Heart right ventricle (tissue), 16 donors: ENCODE measurements at regions not wholly inside any gene's neighbourhood (a gene's known extent, or its start where the extent isn't known, plus 50 kb on each side); places are given as distances from the start of the nearest gene placed in this dataset.
A peak's percentile ranks its signal among the peaks of the same experiment; 100 is the strongest.

Experiments used
- ATAC-seq, 8 donors: fragments of 200-7000 bp; cut with Tn5 transposase; one replicate each; pipeline ENCODE4 v1.9.1; 2020; ENCODE audit warnings: mild to moderate bottlenecking in 8 of 8, moderate library complexity in 8 of 8, moderate number of reproducible peaks in 1 of 8
- DNase-seq, 2 donors: peaks; one replicate each; pipeline ENCODE4 v3.0.0-alpha.2; 2020
- H3K27ac ChIP-seq, 10 donors: fragments of 200-600 bp; sonication (generic) in 2 of 10; one replicate each; pipeline versions ENCODE4 v1.5.0 to v1.8.0; 2020 to 2022; ENCODE audit warnings: mild to moderate bottlenecking in 3 of 10
- H3K27me3 ChIP-seq, 7 donors: fragments of 200-600 bp; one replicate each; pipeline ENCODE4 v1.8.0; 2021 to 2022; ENCODE audit warnings: mild to moderate bottlenecking in 2 of 7
- H3K36me3 ChIP-seq, 9 donors: fragments of 200-600 bp; sonication (generic) in 1 of 9; one replicate each; pipeline versions ENCODE4 v1.5.0 to v1.8.0; 2020 to 2022; ENCODE audit warnings: mild to moderate bottlenecking in 2 of 9
- H3K4me1 ChIP-seq, 9 donors: fragments of 200-600 bp; sonication (generic) in 1 of 9; one replicate each; pipeline versions ENCODE4 v1.5.0 to v1.8.0; 2020 to 2022; ENCODE audit warnings: mild to moderate bottlenecking in 4 of 9
- H3K4me3 ChIP-seq, 10 donors: fragments of 200-600 bp; sonication (generic) in 2 of 10; one replicate each; pipeline versions ENCODE4 v1.5.0 to v1.8.0; 2020 to 2022; ENCODE audit warnings: mild to moderate bottlenecking in 7 of 10, moderate library complexity in 2 of 10
- H3K9me3 ChIP-seq, 11 donors: fragments of 200-600 bp in 10 of 11; sonication (generic) in 2 of 11; one replicate each; pipeline versions ENCODE4 v1.5.0 to v1.8.0; 2013 to 2022; ENCODE audit warnings: mild to moderate bottlenecking in 2 of 11, control low read depth in 1 of 11, moderate library complexity in 1 of 11
- CTCF ChIP-seq, 9 donors: fragments of 200-600 bp; sonication (generic) in 2 of 9; IDR thresholded peaks; one replicate each; pipeline versions ENCODE4 v1.5.0 to v1.8.0; 2021 to 2022; ENCODE audit warnings: antibody characterized with exemption in 9 of 9, mild to moderate bottlenecking in 5 of 9, moderate library complexity in 1 of 9
- WGBS, 2 donors: extraction: QIAGEN DNeasy Blood & Tissue Kit; methylation state at CpG; one replicate each; pipeline ENCODE4 v1.1.7; 2013; ENCODE audit warnings: inconsistent platforms in 1 of 2; 5-methylcytosine and 5-hydroxymethylcytosine counted together
- intact Hi-C, 10 donors: fragments of 100-400 bp; cut with DNase I; formaldehyde crosslinking; loops; one replicate each; pipeline versions ENCODE4 v1.11.1 to v1.14.2; 2022
- donor health status: Arrhythmogenic right ventricular cardiomyopathy.
- donor health status: ischemic (EF 13 %, LVEDD 7.1; RV severe dilation, severe dysfunction).
- donor health status: healthy with polysubstance abuse.
- donor health status: DM: no; HTN: yes; CAD: no.
- donor health status: DM: no; HTN: no; CAD: no.
- donor health status: ischemic (EF 25% LVEDD 6.9; RV normal size, moderate dysfunction).
- donor health status: ischemic (EF 25% LVEDD 5.7; RV mildly dilated, moderate dysfunction).
- donor health status: healthy.
- donor health status: DM: yes; HTN: yes; CAD: no.
- donor health status: Ischemic cardiomyopathy.
- donor health status: ischemic (EF 35%, LVEDD 5.7; RV mildly dilated, moderate dysfunction).
- donor health status: nonischemic (EF 11% LVEDD 7.7; RV severe dilation, severe dysfunction).
- donor health status: DM: yes; HTN: yes; CAD: no.
- donor health status: PGD.
- donor health status: ischemic (EF 29% LVEDD 5.4; RV normal size, mild dysfunction).
- donor health status: nonischemic (EF 23%, LVEDD 6.1; RV moderate dilation, normal function).

- peak; percentile 33 to 99 (median 92) for ATAC-seq
- H3K9me3 ChIP-seq, result no peaks in the 10 kb centered on the region
- peaks cover 0 to 4% (median 0%) of the 10 kb centered on the region in 9 donors for H3K4me1 ChIP-seq
- intact Hi-C loops, result no loop called here
- DNase-seq, result peak in 1 of 2 donors; percentile 54
- no peak for TF ChIP-seq CTCF (IDR thresholded peaks at IDR 0.05)
- no peaks in the 10 kb centered on the region for H3K36me3 ChIP-seq
- WGBS, 2 donors, result 63 to 72% methylated on average over 5 of the region's 5 CpGs
- H3K27me3 ChIP-seq, result peaks cover 0 to 3% (median 0%) of the 10 kb centered on the region in 7 donors
- H3K4me3 ChIP-seq, result no peak overlapping the region
- peak overlapping the region in 4 of 10 donors; percentile 54 to 67 (median 60) for H3K27ac ChIP-seq
Measured at GRCh38 chr9:118331622-118332045, 627.4 kb downstream of the TLR4 start.

DNA sequence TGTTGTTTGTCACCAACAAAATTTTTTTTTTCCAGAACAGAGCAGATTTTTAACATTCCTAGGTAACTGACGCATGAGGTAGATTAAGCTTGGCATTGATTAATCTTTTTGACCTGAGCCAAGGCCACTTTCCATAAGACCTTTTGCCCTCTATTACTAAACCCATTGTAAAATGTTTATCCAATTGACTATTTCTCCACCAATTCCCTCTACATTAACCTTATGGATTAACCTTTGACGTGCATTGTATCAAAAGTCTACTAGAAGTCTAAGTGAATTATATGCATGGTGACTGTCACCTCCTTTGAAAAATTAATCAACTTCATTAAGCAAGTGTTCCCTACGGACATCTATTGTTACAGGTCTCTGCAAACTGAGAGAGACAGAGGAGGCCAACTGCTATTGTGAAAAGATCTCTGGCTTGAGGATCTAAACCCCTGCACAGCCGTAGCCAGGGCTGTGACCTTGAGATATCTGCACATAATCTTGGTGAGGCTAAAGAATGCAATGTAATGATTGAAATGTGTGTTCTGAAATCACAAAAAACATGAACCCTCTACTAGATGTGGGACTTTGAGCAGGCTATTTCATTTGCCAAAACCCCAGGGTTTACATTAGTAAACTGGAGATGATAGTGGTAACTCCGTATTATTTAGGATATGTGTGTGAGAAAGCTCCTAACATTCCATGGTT is 632.2 kb downstream of the TLR4 start:
- DNase-seq, result no peak
- intact Hi-C loops, result no loop called here
- Histone ChIP-seq H3K27ac (no peak overlapping the region), H3K9me3 (no peaks in the 10 kb centered on the region), H3K4me3 (no peak overlapping the region), H3K36me3 (no peaks in the 10 kb centered on the region), H3K4me1 (peaks cover 0 to 4% (median 0%) of the 10 kb centered on the region in 9 donors), H3K27me3 (no peaks in the 10 kb centered on the region)
- TF ChIP-seq CTCF (IDR thresholded peaks at IDR 0.05), result no peak
- no peak for ATAC-seq
- WGBS, 2 donors, result 63 to 66% methylated on average over 5 of the region's 5 CpGs

DNA sequence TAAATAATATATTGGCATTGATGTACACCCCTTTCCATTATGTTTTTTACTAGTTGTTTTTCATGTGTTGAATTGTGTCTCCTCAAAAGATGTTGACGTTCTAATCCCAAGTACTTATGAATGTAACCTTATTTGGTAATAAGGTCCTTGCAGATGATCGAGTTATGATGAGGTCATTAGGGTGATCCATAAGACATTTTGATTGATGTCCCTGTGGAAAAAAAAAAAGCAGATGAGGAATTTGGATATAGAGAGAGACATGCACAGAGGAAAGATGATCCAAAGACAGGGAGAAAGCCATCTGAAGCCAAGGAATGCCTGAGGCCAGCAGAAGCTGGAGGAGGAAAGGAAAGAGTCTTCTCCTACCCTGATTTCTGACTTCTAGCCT is 632.7 kb downstream of the TLR4 start:
- peaks cover 0 to 2% (median 0%) of the 10 kb centered on the region in 9 donors for H3K4me1 ChIP-seq
- intact Hi-C loops, result no loop called here
- H3K4me3 ChIP-seq, result no peak overlapping the region
- DNase-seq (no peak), ATAC-seq (no peak)
- no peaks in the 10 kb centered on the region for H3K27me3 ChIP-seq
- no peak overlapping the region for H3K27ac ChIP-seq
- no peak for TF ChIP-seq CTCF (IDR thresholded peaks at IDR 0.05)
- H3K9me3 ChIP-seq, result no peaks in the 10 kb centered on the region
- no peaks in the 10 kb centered on the region for H3K36me3 ChIP-seq
- WGBS, 2 donors, result 64 to 72% methylated on average over 2 of the region's 2 CpGs

- no peaks in the 10 kb centered on the region for H3K4me1 ChIP-seq
- ATAC-seq (no peak), DNase-seq (no peak)
- peaks cover 0 to 13% (median 0%) of the 10 kb centered on the region in 11 donors for H3K9me3 ChIP-seq
- intact Hi-C loops, result no loop called here
- no peak overlapping the region for H3K27ac ChIP-seq
- no peak for TF ChIP-seq CTCF (IDR thresholded peaks at IDR 0.05)
- H3K4me3 ChIP-seq, result no peak overlapping the region
- H3K36me3 ChIP-seq, result no peaks in the 10 kb centered on the region
- no peaks in the 10 kb centered on the region for H3K27me3 ChIP-seq
- 86 to 89% methylated on average over 4 of the region's 4 CpGs for WGBS, 2 donors
Measured at GRCh38 chr9:118360036-118360435, 655.8 kb downstream of the TLR4 start.
